MM.1S (cell line): ENCODE measurements at regions not wholly inside any gene's neighbourhood (a gene's known extent, or its start where the extent isn't known, plus 50 kb on each side); places are given as distances from the start of the nearest gene placed in this dataset.

Experiments used
- DNase-seq: peaks from one replicate; pipeline ENCODE4 v3.0.0-alpha.2; 2015
- H2AFZ ChIP-seq: fragments of 300-600 bp; sonication (generic); 2 replicates; pipeline ENCODE4 v1.6.0; 2016; ENCODE audit warnings: antibody characterized with exemption, low read length
- H3F3A ChIP-seq: fragments of 300-600 bp; sonication (generic); 2 replicates; pipeline ENCODE4 v1.6.1; 2016; ENCODE audit warnings: mild to moderate bottlenecking, antibody characterized with exemption, low read length, moderate library complexity, mixed read lengths; ENCODE audit not compliant: insufficient read depth
- H3K27ac ChIP-seq: fragments of 300-600 bp; sonication (generic); 2 replicates; pipeline ENCODE4 v1.5.1; 2016; ENCODE audit warnings: mild to moderate bottlenecking, low read length
- H3K27me3 ChIP-seq: fragments of 300-600 bp; sonication (generic); replicated peaks from 2 replicates; pipeline ENCODE4 v1.6.0; 2016; ENCODE audit warnings: low read length; ENCODE audit not compliant: insufficient read depth
- H3K36me3 ChIP-seq: fragments of 300-600 bp; sonication (generic); replicated peaks from 2 replicates; pipeline ENCODE4 v1.6.1; 2016; ENCODE audit warnings: mild to moderate bottlenecking, low read length, mixed read lengths; ENCODE audit not compliant: insufficient read depth
- H3K4me1 ChIP-seq: fragments of 300-600 bp; sonication (generic); 2 replicates; pipeline ENCODE4 v1.6.1; 2016; ENCODE audit warnings: low read length, mixed read lengths
- H3K4me2 ChIP-seq: fragments of 300-600 bp; sonication (generic); 2 replicates; pipeline ENCODE4 v1.6.0; 2016; ENCODE audit warnings: low read depth, low read length
- H3K4me3 ChIP-seq: fragments of 300-600 bp; sonication (generic); 2 replicates; pipeline ENCODE4 v1.5.1; 2016; ENCODE audit warnings: low read length, mixed read lengths
- H3K79me2 ChIP-seq: fragments of 300-600 bp; sonication (generic); 2 replicates; pipeline ENCODE4 v1.6.1; 2016; ENCODE audit warnings: mixed run types, low read length, mixed read lengths
- H3K9ac ChIP-seq: fragments of 300-600 bp; sonication (generic); 2 replicates; pipeline ENCODE4 v1.6.1; 2016; ENCODE audit warnings: low read length, mixed read lengths
- H3K9me2 ChIP-seq: fragments of 300-600 bp; sonication (generic); replicated peaks from 2 replicates; pipeline ENCODE4 v1.6.1; 2016; ENCODE audit warnings: mild to moderate bottlenecking, low read length, mixed read lengths; ENCODE audit not compliant: insufficient read depth
- H3K9me3 ChIP-seq: fragments of 300-600 bp; sonication (generic); replicated peaks from 2 replicates; pipeline ENCODE4 v1.6.1; 2016; ENCODE audit warnings: mild to moderate bottlenecking, low read length, mixed read lengths; ENCODE audit not compliant: insufficient read depth
- H4K20me1 ChIP-seq: fragments of 300-600 bp; sonication (generic); 2 replicates; pipeline ENCODE4 v1.6.1; 2016; ENCODE audit warnings: mild to moderate bottlenecking, low read length, moderate library complexity, mixed read lengths; ENCODE audit not compliant: insufficient read depth
- CTCF ChIP-seq: fragments of 300-600 bp; sonication (generic); IDR thresholded peaks from 2 replicates; pipeline ENCODE4 v1.5.1; 2016; ENCODE audit warnings: antibody characterized with exemption, low read length, mixed read lengths
- EZH2 ChIP-seq: fragments of 300-600 bp; sonication (generic); optimal IDR thresholded peaks from 2 replicates; pipeline ENCODE3; 2017; ENCODE audit warnings: low read depth, mild to moderate bottlenecking, antibody characterized with exemption, low read length, mixed read lengths
- EZH2phosphoT487 ChIP-seq: fragments of 300-600 bp; sonication (generic); IDR thresholded peaks from 2 replicates; pipeline ENCODE4 v1.6.1; 2018; ENCODE audit warnings: antibody characterized with exemption, low read length

- H3F3A ChIP-seq: no peaks in the 10 kb centered on the region
Observed at GRCh38 chr4:167787231-167787630, 305.1 kb upstream of the ANXA10 start.

GRCh38 chr4:167802463-167803212, 289.7 kb upstream of the ANXA10 start:
- Histone ChIP-seq H4K20me1 (no peaks in the 10 kb centered on the region), H3K4me3 (no peak overlapping the region), H3K9ac (no peak overlapping the region), H3K36me3 (no peaks in the 10 kb centered on the region), H3K9me3 (no peaks in the 10 kb centered on the region), H3K79me2 (no peaks in the 10 kb centered on the region), H2AFZ (no peak overlapping the region), H3K27me3 (no peaks in the 10 kb centered on the region), H3K4me1 (0 out of 2 replicates have a peak, but pooled peaks cover 9% of the 10 kb centered on the region), H3K9me2 (no peaks in the 10 kb centered on the region), H3F3A (no peaks in the 10 kb centered on the region; the same call in 1 of the 2 replicates), H3K4me2 (0 out of 2 replicates have a peak overlapping the region, but pooled peaks have one; percentile 1), H3K27ac (no peak overlapping the region)
- peak; percentile 10 for DNase-seq
- TF ChIP-seq EZH2 (no peak), CTCF (no peak), EZH2phosphoT487 (no peak)

More at GRCh38 chr4:167787231-167787630, 305.1 kb upstream of the ANXA10 start:
- TF ChIP-seq EZH2: no peak
- TF ChIP-seq EZH2phosphoT487: no peak
- no peak for TF ChIP-seq CTCF
- Histone ChIP-seq H3K27ac (no peak overlapping the region), H3K4me1 (no peaks in the 10 kb centered on the region), H3K4me2 (no peak overlapping the region), H3K36me3 (no peaks in the 10 kb centered on the region), H3K9me3 (no peaks in the 10 kb centered on the region), H3K4me3 (no peak overlapping the region), H3K9me2 (no peaks in the 10 kb centered on the region), H2AFZ (no peak overlapping the region), H3K9ac (no peak overlapping the region), H4K20me1 (no peaks in the 10 kb centered on the region), H3K27me3 (no peaks in the 10 kb centered on the region), H3K79me2 (no peaks in the 10 kb centered on the region)
- DNase-seq: no peak

GRCh38 chr4:167811958-167812357, 280.4 kb upstream of the ANXA10 start:
- Histone ChIP-seq H3K79me2 (no peaks in the 10 kb centered on the region), H3K4me3 (no peak overlapping the region), H3F3A (no peaks in the 10 kb centered on the region), H3K4me2 (no peak overlapping the region), H3K9me3 (no peaks in the 10 kb centered on the region), H3K27me3 (no peaks in the 10 kb centered on the region), H3K9ac (no peak overlapping the region), H2AFZ (no peak overlapping the region), H3K9me2 (no peaks in the 10 kb centered on the region), H3K27ac (no peak overlapping the region), H3K4me1 (no peaks in the 10 kb centered on the region), H4K20me1 (no peaks in the 10 kb centered on the region), H3K36me3 (no peaks in the 10 kb centered on the region)
- DNase-seq: no peak
- no peak for TF ChIP-seq EZH2phosphoT487
- TF ChIP-seq CTCF: no peak
- TF ChIP-seq EZH2: no peak
